Psoas muscle (tissue), 7 donors: ENCODE measurements at regions not wholly inside any gene's neighbourhood (a gene's known extent, or its start where the extent isn't known, plus 50 kb on each side); places are given as distances from the start of the nearest gene placed in this dataset.
A peak's percentile ranks its signal among the peaks of the same experiment; 100 is the strongest.

Experiments
- ATAC-seq, 4 donors: fragments of 200-7000 bp; cut with Tn5 transposase; one replicate each; pipeline ENCODE4 v1.9.1; 2020; ENCODE audit warnings: moderate library complexity in 3 of 4, mild to moderate bottlenecking in 2 of 4
- DNase-seq, 2 donors: peaks; one replicate each; pipeline ENCODE4 v3.0.0-alpha.2; 2020
- H3K27ac ChIP-seq: fragments of 200-600 bp; one replicate; pipeline ENCODE4 v1.8.0; 2022
- H3K27me3 ChIP-seq, 3 donors: fragments of 200-600 bp in 1 of 3; one replicate each; pipeline versions ENCODE4 v1.6.1 to v1.8.0; 2013 to 2022; ENCODE audit warnings: low read length in 2 of 3, mild to moderate bottlenecking in 2 of 3, moderate library complexity in 1 of 3; ENCODE audit not compliant: insufficient read depth in 3 of 3
- H3K36me3 ChIP-seq, 2 donors: fragments of 200-600 bp in 1 of 2; one replicate each; pipeline versions ENCODE4 v1.6.1 to v1.8.0; 2013 to 2022; ENCODE audit warnings: low read depth in 1 of 2, mild to moderate bottlenecking in 1 of 2, moderate library complexity in 1 of 2; ENCODE audit not compliant: insufficient read depth in 1 of 2
- H3K4me1 ChIP-seq: fragments of 200-600 bp; one replicate; pipeline ENCODE4 v1.8.0; 2022
- H3K4me3 ChIP-seq: fragments of 200-600 bp; one replicate; pipeline ENCODE4 v1.8.0; 2022; ENCODE audit warnings: mild to moderate bottlenecking
- H3K9me3 ChIP-seq: fragments of 200-600 bp; one replicate; pipeline ENCODE4 v1.8.0; 2022
- CTCF ChIP-seq: fragments of 200-600 bp; IDR thresholded peaks from one replicate; pipeline ENCODE4 v1.8.0; 2022; ENCODE audit warnings: antibody characterized with exemption
- WGBS, 3 donors: extraction: QIAGEN DNeasy Blood & Tissue Kit; methylation state at CpG; one replicate each; pipeline versions ENCODE4 v1.1.6 to v1.1.7; 2013; 5-methylcytosine and 5-hydroxymethylcytosine counted together
- intact Hi-C, 2 donors: fragments of 100-400 bp; cut with DNase I; formaldehyde crosslinking; loops; one replicate each; pipeline versions ENCODE4 v1.11.0 to v1.14.2; 2022
- donor health status: healthy with polysubstance abuse.
- donor health status: DM: no; HTN: no; CAD: no; lungs with moderate emphysema.
- donor health status: Bipolar disorder and iron deficiency.
- donor health status: healthy.
- donor health status: DM: yes; HTN: yes; CAD: no.
- donor health status: DM: no; HTN: no; CAD: no.
- donor health status: DM: yes; HTN: yes; CAD: no.

GRCh38 chr15:70281811-70282307 lies 184.1 kb upstream of the TLE3 start:
- 27 to 48% (median 42%) methylated on average over 4 of the region's 4 CpGs for WGBS, 3 donors
- DNase-seq (no peak), ATAC-seq (peak in 3 of 4 donors; percentile 50 to 74 (median 56))
- Histone ChIP-seq H3K4me3 (no peak overlapping the region), H3K27ac (no peak overlapping the region), H3K9me3 (no peaks in the 10 kb centered on the region), H3K27me3 (no peaks in the 10 kb centered on the region), H3K4me1 (no peaks in the 10 kb centered on the region), H3K36me3 (no peaks in the 10 kb centered on the region)
- intact Hi-C loops, result no loop called here
- no peak for TF ChIP-seq CTCF

GRCh38 chr15:70281261-70281810 lies 183.6 kb upstream of the TLE3 start:
- no peak overlapping the region for H3K4me3 ChIP-seq
- H3K27me3 ChIP-seq, result no peaks in the 10 kb centered on the region
- ATAC-seq, result no peak
- intact Hi-C loops, result no loop called here
- H3K9me3 ChIP-seq, result no peaks in the 10 kb centered on the region
- no peaks in the 10 kb centered on the region for H3K4me1 ChIP-seq
- no peak for DNase-seq
- H3K27ac ChIP-seq, result no peak overlapping the region
- WGBS, 3 donors, result 83 to 93% (median 89%) methylated on average over 3 of the region's 3 CpGs
- H3K36me3 ChIP-seq, result no peaks in the 10 kb centered on the region
- TF ChIP-seq CTCF, result no peak

GRCh38 chr15:70280781-70281180 lies 183.1 kb upstream of the TLE3 start:
- Histone ChIP-seq H3K4me1 (no peaks in the 10 kb centered on the region), H3K4me3 (no peak overlapping the region), H3K27me3 (no peaks in the 10 kb centered on the region), H3K36me3 (no peaks in the 10 kb centered on the region), H3K27ac (no peak overlapping the region), H3K9me3 (no peaks in the 10 kb centered on the region)
- no peak for ATAC-seq
- intact Hi-C loops, result no loop called here
- WGBS, 3 donors, result 87 to 90% (median 90%) methylated on average over 6 of the region's 6 CpGs
- TF ChIP-seq CTCF, result no peak
- DNase-seq, result no peak

- intact Hi-C loops, result no loop called here
- no peak for ATAC-seq
- Histone ChIP-seq H3K9me3 (no peaks in the 10 kb centered on the region), H3K27me3 (no peaks in the 10 kb centered on the region), H3K4me3 (no peak overlapping the region), H3K36me3 (no peaks in the 10 kb centered on the region), H3K4me1 (no peaks in the 10 kb centered on the region), H3K27ac (no peak overlapping the region)
- DNase-seq, result no peak
- TF ChIP-seq CTCF, result no peak
- 79 to 92% (median 86%) methylated on average over 6 of the region's 6 CpGs for WGBS, 3 donors
Observed at GRCh38 chr15:70279096-70279495, 181.4 kb upstream of the TLE3 start.

GRCh38 chr15:70278644-70279043 lies 180.9 kb upstream of the TLE3 start:
- Histone ChIP-seq H3K36me3 (no peaks in the 10 kb centered on the region), H3K27me3 (no peaks in the 10 kb centered on the region), H3K9me3 (no peaks in the 10 kb centered on the region), H3K4me1 (no peaks in the 10 kb centered on the region), H3K27ac (no peak overlapping the region), H3K4me3 (no peak overlapping the region)
- no peak for DNase-seq
- WGBS, 3 donors, result 83 to 88% (median 87%) methylated on average over 7 of the region's 7 CpGs
- no peak for TF ChIP-seq CTCF
- intact Hi-C loops, result no loop called here
- no peak for ATAC-seq
